ENCODE measurements at regions not wholly inside any gene's neighbourhood (a gene's known extent, or its start where the extent isn't known, plus 50 kb on each side); places are given as distances from the start of the nearest gene placed in this dataset.

DNA sequence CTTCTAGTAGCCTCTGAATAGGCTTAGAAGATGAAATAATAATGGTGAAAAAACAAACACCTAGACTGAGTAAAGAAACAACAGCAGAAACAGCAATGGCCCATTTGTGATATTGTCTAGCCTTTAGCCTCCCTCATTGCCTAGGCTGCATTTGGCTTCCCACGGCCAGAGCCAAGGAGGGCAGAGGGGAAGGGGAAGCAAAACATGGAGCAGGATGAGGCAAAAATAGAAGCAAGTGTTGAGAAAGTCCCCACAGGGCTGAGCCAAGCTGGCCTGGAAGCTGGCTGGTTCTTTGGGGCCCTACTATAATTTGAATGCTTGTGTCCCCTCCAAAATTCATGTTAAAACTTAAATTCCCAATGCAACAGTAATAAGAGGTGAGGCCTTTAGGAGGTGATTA, 60.2 kb upstream of the KSR1 start:
- TF ChIP-seq, protein P1, sequence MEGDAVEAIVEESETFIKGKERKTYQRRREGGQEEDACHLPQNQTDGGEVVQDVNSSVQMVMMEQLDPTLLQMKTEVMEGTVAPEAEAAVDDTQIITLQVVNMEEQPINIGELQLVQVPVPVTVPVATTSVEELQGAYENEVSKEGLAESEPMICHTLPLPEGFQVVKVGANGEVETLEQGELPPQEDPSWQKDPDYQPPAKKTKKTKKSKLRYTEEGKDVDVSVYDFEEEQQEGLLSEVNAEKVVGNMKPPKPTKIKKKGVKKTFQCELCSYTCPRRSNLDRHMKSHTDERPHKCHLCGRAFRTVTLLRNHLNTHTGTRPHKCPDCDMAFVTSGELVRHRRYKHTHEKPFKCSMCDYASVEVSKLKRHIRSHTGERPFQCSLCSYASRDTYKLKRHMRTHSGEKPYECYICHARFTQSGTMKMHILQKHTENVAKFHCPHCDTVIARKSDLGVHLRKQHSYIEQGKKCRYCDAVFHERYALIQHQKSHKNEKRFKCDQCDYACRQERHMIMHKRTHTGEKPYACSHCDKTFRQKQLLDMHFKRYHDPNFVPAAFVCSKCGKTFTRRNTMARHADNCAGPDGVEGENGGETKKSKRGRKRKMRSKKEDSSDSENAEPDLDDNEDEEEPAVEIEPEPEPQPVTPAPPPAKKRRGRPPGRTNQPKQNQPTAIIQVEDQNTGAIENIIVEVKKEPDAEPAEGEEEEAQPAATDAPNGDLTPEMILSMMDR (optimal IDR thresholded peaks at IDR 0.05 in 1 of 3, IDR thresholded peaks at IDR 0.05 in 1 of 3, conservative IDR thresholded peaks at IDR 0.05 in 1 of 3; ENCODE audit: extremely low read depth in 1 of 3, insufficient read depth in 2 of 3, low read length in 3 of 3), result no peak
- TF ChIP-seq EZH2 (IDR thresholded peaks at IDR 0.05; ENCODE audit: low read length), result no peak

All from keratinocyte (primary cell).